HG02763 (cell line): ENCODE measurements at regions not wholly inside any gene's neighbourhood (a gene's known extent, or its start where the extent isn't known, plus 50 kb on each side); places are given as distances from the start of the nearest gene placed in this dataset.
"Not testable (repeated sequence)": the region's sequence is repeated elsewhere in the genome, so short reads cannot be mapped to it uniquely, and the experiment has no call there.

Experiments used
- ATAC-seq: cut with Tn5 transposase; IDR thresholded peaks from one replicate; pipeline ENCODE4 v1.9.1; 2021; ENCODE audit warnings: mild to moderate bottlenecking, moderate library complexity; ENCODE audit not compliant: unreplicated experiment

- ATAC-seq = no peak
These were observed 354.3 kb upstream of the GOT2 start for GRCh38 chr16:59088431-59088830.

- no peak for ATAC-seq
These were observed 353.5 kb upstream of the GOT2 start for GRCh38 chr16:59087641-59088040.

DNA sequence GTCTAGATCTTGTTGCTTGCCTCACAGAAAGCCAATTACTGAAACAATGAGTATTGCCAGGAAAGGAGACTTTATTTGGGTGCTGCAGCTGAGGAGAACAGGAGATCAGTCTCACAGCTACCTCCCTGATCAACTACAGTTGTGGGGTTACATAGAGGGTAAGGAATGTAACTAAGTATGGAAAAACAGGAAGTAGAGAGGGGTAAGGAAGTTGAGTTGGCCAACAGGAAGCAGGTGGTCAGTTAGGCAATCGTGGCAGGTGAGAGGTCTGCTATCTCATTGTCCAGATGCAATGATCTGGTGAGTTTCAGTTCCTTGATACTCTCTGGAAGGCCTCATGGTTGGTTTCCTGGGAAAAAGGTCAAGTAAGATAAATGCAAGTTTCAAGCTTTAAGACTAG lies 333.1 kb upstream of the GOT2 start:
- no peak for ATAC-seq

DNA sequence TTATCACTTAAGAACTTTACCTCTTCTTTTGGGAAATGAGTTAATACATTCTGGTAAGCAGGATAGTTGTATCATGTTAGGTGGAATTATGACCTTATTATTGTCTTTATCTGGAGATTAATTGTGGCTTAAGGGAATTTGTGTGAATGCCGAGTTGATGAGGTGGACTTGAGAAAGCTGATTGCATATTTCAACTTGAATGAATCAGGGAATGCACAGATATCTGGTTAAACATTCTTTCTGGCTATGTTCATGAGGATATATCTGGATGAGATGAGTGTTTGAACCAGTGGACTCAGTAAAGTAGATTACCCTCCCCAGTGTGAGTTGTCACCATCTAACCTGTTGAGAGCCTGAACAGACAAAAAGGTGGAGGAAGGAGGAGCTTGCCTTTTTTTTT lies 326.1 kb upstream of the GOT2 start:
- ATAC-seq = no peak

- no peak for ATAC-seq
These were observed 324.1 kb upstream of the GOT2 start for GRCh38 chr16:59058250-59058649.

DNA sequence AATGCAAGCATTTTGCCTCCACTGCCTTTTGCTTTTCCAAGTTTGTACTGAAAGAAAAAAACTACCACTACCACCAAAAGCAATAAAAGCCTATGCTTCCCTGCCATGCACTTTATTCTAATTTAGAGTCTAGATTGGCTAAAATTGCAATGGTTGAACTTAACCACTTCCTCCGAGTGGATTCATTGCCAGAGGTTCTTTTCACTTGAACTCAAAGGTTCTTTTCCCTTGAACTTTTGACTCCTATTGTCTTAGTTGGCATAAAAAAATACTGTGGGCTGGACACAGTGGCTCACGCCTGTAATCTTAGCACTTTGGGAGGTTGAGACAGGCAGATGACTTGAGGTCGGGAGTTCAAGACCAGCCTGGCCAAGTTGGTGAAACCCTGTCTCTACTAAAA lies 319.8 kb upstream of the GOT2 start:
- no peak for ATAC-seq

GRCh38 chr16:59052231-59052630 lies 318.1 kb upstream of the GOT2 start:
- ATAC-seq = no peak

DNA sequence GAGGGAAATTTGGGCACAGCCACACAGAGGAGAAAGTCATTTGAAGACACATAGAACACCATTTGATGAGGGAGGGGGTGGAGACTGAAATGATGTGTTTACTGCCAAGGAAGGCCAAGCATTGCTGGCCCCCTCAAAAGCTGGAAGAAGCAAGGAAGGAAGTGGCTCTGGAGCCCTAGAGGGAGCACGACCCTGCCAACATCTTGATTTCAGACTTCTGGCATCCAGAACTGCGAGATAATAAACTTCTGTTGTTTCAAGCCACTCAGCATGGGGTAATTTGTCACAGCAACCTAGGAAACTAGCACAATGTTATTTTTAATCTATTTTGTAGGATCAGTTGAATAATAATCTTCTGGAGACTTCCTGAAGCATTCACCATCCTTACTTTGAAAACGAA lies 314.8 kb upstream of the GOT2 start:
- no peak for ATAC-seq

- no peak for ATAC-seq
These were observed 313.0 kb upstream of the GOT2 start for GRCh38 chr16:59047114-59047513.

DNA sequence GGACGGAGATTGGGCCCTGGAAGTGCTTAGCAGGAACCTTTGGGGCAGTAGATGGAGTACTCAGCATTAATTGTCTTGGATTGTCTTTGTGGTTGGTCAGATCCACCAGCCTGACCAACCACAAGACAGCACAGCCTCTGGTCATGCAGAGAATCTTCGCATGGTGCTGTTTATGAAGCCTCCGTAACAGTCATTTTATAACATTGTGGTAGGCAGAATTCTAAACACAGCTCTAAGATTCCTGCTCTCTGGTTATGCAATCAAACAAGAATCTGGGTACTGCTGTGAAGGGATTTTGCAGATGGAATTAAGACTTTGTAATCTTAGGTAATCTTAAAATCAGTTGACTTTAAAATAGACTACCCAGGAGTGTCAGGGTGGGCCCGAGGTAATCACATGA lies 312.2 kb upstream of the GOT2 start:
- ATAC-seq = no peak

- no peak for ATAC-seq
These were observed 311.4 kb upstream of the GOT2 start for GRCh38 chr16:59045501-59045900.

- no peak for ATAC-seq
These were observed 310.5 kb upstream of the GOT2 start for GRCh38 chr16:59044616-59045015.

DNA sequence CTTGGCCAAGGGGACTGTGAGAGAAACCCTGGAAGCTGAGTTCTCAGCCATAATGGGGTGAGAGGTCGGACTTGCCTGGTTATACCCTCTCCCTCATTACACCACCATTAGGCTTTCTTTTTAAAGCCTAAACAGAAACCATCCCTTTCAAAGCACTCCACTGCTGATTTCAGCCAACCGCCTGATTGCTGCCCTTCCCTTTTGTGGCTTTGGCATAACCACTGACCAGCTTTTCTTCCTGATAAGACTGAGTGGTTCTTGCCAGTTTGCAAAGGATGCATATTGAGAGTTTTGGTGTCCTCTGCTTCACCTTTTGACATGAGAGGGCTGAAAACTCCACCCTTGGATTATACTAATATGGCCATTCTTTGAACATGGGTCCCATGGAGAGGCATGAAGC lies 308.2 kb upstream of the GOT2 start:
- ATAC-seq = no peak

DNA sequence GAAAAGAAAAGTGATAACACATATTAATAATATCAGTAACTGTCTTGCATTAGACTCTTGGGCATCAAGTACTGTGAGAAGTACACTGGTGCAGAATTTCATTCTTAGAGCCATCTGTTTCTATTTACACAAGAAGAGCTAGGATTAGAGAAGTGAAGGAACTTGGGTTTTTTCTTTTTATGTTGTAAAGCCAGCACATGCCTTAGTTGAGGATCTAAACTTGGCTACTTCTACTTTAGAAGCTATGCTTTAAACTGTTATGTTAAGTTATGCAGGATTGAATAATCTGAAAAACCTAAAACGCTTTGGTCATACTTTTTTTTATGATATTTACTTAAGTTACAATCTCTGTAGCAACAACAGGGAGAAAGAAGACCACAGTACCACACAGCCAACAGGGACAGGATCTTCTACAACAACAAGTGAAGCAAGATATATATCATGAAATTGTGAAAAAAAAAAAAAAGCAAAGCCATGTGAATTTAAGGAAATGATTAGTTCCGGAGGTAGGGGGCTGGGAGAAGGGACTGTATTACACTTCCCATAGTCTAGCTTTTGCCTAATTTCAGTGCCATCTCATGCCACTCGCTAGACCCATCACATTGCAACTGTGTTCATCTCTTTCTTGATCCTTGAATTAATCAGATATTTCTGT lies 305.1 kb upstream of the GOT2 start:
- ATAC-seq = no peak

DNA sequence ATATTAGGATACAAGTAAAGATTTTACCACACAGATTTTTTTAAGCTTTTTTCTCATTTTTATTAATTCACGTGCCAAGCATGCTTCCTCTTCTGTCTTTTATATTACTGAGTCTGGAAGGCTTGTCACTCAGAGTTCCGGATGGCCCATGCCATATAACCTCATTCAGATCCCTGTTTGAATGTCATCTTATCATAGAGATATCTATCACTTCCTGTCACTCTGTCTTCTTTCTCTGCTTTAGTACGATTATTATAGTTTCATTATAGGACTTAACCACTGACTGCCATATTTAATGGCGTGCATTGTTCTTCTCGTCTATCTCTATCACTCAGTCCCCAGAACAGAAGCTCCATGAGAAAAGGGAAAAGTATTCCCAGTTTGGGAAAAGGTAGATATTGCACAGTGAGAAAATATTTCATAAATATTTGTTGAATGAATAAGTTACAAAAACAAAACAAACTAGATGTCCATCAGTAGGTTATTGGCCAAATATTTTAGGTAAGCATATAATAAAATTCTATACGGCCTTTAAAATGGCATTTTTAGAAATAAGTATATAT lies 296.9 kb upstream of the GOT2 start:
- no peak for ATAC-seq

DNA sequence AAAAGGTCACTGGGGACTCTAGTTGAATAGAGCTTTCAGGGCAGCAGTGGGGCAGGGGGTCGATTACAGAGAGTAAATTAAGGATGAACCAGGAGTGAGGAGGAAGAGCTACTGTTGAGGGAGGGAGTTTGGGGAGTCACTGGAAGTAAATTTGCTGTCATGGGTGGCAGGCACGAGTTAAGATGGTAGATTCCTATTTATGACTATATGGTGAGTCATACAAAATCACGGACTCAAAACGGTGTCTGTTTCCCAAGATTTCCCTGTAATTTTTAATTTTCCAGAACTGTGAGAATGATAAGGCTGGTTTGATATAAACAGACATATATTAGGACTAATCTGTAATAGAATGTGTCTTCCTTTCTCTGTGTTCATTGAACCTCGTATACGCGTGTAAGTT lies 287.6 kb upstream of the GOT2 start:
- no peak for ATAC-seq

- no peak for ATAC-seq
These were observed 279.8 kb upstream of the GOT2 start for GRCh38 chr16:59013930-59014329.

DNA sequence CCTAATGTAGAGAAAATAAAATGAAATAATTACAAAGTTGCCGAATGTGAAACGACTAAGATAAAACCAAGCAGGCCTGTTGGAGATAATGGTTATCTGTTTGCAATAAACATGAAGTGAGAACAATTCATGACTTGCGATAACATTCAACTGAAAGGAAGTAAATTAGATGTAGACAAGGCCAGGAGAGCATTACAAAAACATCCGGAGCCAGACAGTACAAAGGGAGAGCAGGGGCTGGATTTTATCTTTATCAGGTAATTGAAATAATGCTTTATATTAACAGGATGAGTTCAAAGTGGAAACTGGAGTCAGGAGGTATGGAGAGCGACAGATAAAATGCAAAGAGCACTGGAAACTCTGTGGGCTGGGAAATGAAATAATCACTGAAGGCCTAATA lies 265.6 kb upstream of the GOT2 start:
- ATAC-seq = no peak

DNA sequence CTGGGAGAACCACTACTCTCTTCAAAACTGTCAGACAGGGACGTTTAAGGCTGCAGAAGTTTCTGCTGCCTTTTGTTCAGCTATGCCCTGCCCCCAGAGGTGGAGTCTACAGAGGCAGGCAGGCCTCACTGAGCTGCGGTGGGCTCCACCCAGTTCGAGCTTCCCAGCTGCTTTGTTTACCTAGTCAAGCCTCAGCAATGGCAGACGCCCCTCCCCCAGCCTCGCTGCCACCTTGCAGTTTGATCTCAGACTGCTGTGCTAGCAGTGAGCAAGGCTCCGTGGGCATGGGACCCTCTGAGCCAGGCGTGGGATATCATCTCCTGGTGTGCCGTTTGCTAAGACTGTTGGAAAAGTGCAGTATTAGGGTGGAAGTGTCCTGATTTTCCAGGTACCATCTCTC lies 258.6 kb upstream of the GOT2 start:
- not testable (repeated sequence) for ATAC-seq

- not testable (repeated sequence) for ATAC-seq
These were observed 249.3 kb upstream of the GOT2 start for GRCh38 chr16:58983181-58983965.

DNA sequence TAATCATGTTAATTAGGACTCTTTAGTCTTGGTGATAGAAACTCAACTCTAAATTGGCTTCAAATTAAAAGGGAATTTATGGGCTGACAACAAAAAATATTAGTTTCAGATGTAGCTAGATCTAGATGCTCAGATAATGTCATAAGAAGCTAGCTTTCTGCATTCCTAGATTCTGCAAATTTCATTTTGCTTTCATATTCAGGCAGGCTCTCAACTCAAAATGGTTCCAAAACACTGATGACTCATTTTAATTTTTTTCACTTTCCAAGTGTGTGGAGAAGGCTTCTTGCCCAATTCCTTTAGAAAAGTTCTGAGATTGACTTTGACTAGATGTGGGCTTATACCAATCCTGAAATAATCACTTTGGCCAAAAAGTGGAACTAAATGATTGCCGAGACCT lies 236.7 kb upstream of the GOT2 start:
- peak; percentile 73 for ATAC-seq

DNA sequence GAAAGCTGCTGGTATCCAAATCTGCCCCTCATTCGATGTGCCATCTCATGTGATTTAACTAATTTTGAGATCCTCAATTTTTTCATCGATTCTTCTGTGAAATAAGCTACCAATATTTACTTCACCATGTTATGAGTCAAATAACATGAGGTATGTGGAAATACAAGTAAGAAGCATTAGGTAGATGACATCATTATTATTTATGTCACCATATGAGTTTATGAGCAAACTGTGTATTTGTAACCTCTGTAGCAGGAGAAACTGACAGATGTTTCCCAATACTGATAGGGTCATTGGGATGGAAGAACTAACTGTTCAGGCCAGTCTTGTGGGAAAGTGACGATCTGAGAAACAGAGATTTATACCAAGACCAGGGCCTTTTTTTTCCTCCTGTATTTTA lies 229.4 kb upstream of the GOT2 start:
- no peak for ATAC-seq
